ENCODE measurements at regions not wholly inside any gene's neighbourhood (a gene's known extent, or its start where the extent isn't known, plus 50 kb on each side); places are given as distances from the start of the nearest gene placed in this dataset.

- no peak for TF ChIP-seq FOXM1 (IDR thresholded peaks at IDR 0.05; ENCODE audit: borderline replicate concordance)
- TF ChIP-seq TARDBP (IDR thresholded peaks at IDR 0.05) = no peak
- TF ChIP-seq HDGF (IDR thresholded peaks at IDR 0.05; ENCODE audit: borderline replicate concordance) = no peak
- TF ChIP-seq SP1 (IDR thresholded peaks at IDR 0.05) = no peak
- no peak for TF ChIP-seq CTBP1 (IDR thresholded peaks at IDR 0.05; ENCODE audit: borderline replicate concordance)
- TF ChIP-seq FOXA1 (IDR thresholded peaks at IDR 0.05) = no peak
- TF ChIP-seq ELF4 (IDR thresholded peaks at IDR 0.05) = no peak
- TF ChIP-seq BHLHE40 (IDR thresholded peaks at IDR 0.05; ENCODE audit: borderline replicate concordance) = no peak
- no peak for TF ChIP-seq SUZ12 (IDR thresholded peaks at IDR 0.05)
- TF ChIP-seq FOXK2 (IDR thresholded peaks at IDR 0.05) = no peak
- TF ChIP-seq PKNOX1 (IDR thresholded peaks at IDR 0.05) = no peak
- TF ChIP-seq NFRKB (IDR thresholded peaks at IDR 0.05) = no peak
- no peak for TF ChIP-seq LEF1 (IDR thresholded peaks at IDR 0.05; ENCODE audit: borderline replicate concordance)
- TF ChIP-seq L3MBTL2 (conservative IDR thresholded peaks at IDR 0.05) = no peak
Observed at GRCh38 chr3:117892431-117892841, 1142.2 kb downstream of the IGSF11 start.
